ENCODE measurements at regions not wholly inside any gene's neighbourhood (a gene's known extent, or its start where the extent isn't known, plus 50 kb on each side); places are given as distances from the start of the nearest gene placed in this dataset.

GRCh38 chr3:178044320-178044719 is 491.9 kb upstream of the KCNMB2 start:
- Histone ChIP-seq H3K4me1 (no peaks in the 10 kb centered on the region), H3K27ac (no peak overlapping the region), H3K9me3 (no peaks in the 10 kb centered on the region), H3K27me3 (no peaks in the 10 kb centered on the region), H3K4me3 (no peak overlapping the region), H3K36me3 (no peaks in the 10 kb centered on the region)
- ATAC-seq (no peak), DNase-seq (no peak), FAIRE-seq (no peak)
- 92 to 95% methylated on average over 2 of the region's 2 CpGs for WGBS, 2 donors
- intact Hi-C loops (cut with DNase I) = no loop called here
- no peak for TF ChIP-seq CTCF (IDR thresholded peaks at IDR 0.05)

GRCh38 chr3:178047496-178047895 is 488.7 kb upstream of the KCNMB2 start:
- no peak for ATAC-seq
- no peak for TF ChIP-seq CTCF (IDR thresholded peaks at IDR 0.05)
- no peak for FAIRE-seq
- Histone ChIP-seq H3K9me3 (no peaks in the 10 kb centered on the region), H3K4me1 (no peaks in the 10 kb centered on the region), H3K27me3 (peaks cover 0 to 3% (median 0%) of the 10 kb centered on the region in 4 donors), H3K27ac (no peak overlapping the region), H3K36me3 (no peaks in the 10 kb centered on the region), H3K4me3 (no peak overlapping the region)
- DNase-seq = no peak
- intact Hi-C loops (cut with DNase I) = no loop called here
- WGBS, 2 donors = 84 to 85% methylated on average over 3 of the region's 3 CpGs

GRCh38 chr3:178048768-178049167 is 487.5 kb upstream of the KCNMB2 start:
- H3K27ac ChIP-seq = no peak overlapping the region
- H3K36me3 ChIP-seq = no peaks in the 10 kb centered on the region
- no peaks in the 10 kb centered on the region for H3K4me1 ChIP-seq
- WGBS, 2 donors = 64 to 68% methylated on average over 3 of the region's 3 CpGs
- no peak for FAIRE-seq
- no peak for DNase-seq
- ATAC-seq = no peak
- intact Hi-C loops (cut with DNase I) = no loop called here
- peaks cover 0 to 3% (median 0%) of the 10 kb centered on the region in 4 donors for H3K27me3 ChIP-seq
- H3K9me3 ChIP-seq = no peaks in the 10 kb centered on the region
- H3K4me3 ChIP-seq = no peak overlapping the region
- TF ChIP-seq CTCF (IDR thresholded peaks at IDR 0.05) = no peak

- no peak overlapping the region for H3K27ac ChIP-seq
- FAIRE-seq (no peak), ATAC-seq (no peak), DNase-seq (no peak)
- no peaks in the 10 kb centered on the region for H3K36me3 ChIP-seq
- no peaks in the 10 kb centered on the region for H3K4me1 ChIP-seq
- no peaks in the 10 kb centered on the region for H3K9me3 ChIP-seq
- H3K4me3 ChIP-seq = no peak overlapping the region
- TF ChIP-seq CTCF (IDR thresholded peaks at IDR 0.05) = no peak
- intact Hi-C loops (cut with DNase I) = no loop called here
- peaks cover 0 to 3% (median 0%) of the 10 kb centered on the region in 4 donors for H3K27me3 ChIP-seq
- WGBS, 2 donors = 54 to 71% methylated on average over 3 of the region's 3 CpGs
Measured at GRCh38 chr3:178054471-178054870, 481.8 kb upstream of the KCNMB2 start.

- Histone ChIP-seq H3K27me3 (no peaks in the 10 kb centered on the region), H3K4me1 (no peaks in the 10 kb centered on the region), H3K27ac (no peak overlapping the region), H3K36me3 (no peaks in the 10 kb centered on the region), H3K4me3 (no peak overlapping the region), H3K9me3 (no peaks in the 10 kb centered on the region)
- TF ChIP-seq CTCF (IDR thresholded peaks at IDR 0.05) = no peak
- FAIRE-seq (no peak), ATAC-seq (no peak), DNase-seq (no peak)
- 89 to 92% methylated on average over 2 of the region's 2 CpGs for WGBS, 2 donors
- intact Hi-C loops (cut with DNase I) = no loop called here
Measured at GRCh38 chr3:178055939-178056338, 480.3 kb upstream of the KCNMB2 start.

Data from pancreas (tissue), 10 donors.